Heart left ventricle (tissue), 13 donors: ENCODE measurements at regions not wholly inside any gene's neighbourhood (a gene's known extent, or its start where the extent isn't known, plus 50 kb on each side); places are given as distances from the start of the nearest gene placed in this dataset.

Experiments used
- CTCF ChIP-seq, 12 donors: fragments of 200-600 bp; sonication (generic) in 4 of 12; IDR thresholded peaks; one replicate each; pipeline versions ENCODE4 v1.5.0 to v1.8.0; 2018 to 2022; ENCODE audit warnings: antibody characterized with exemption in 12 of 12, mild to moderate bottlenecking in 5 of 12
- POLR2A ChIP-seq, 2 donors: fragments of 450-650 bp; IDR thresholded peaks; one replicate each; pipeline ENCODE4 v1.6.1; 2017; ENCODE audit warnings: antibody characterized with exemption in 2 of 2, mild to moderate bottlenecking in 2 of 2, moderate library complexity in 2 of 2
- donor health status: ischemic (EF 13 %, LVEDD 7.1; RV severe dilation, severe dysfunction).
- donor health status: DM: no; HTN: yes; CAD: no.
- donor health status: DM: no; HTN: no; CAD: no.
- donor health status: ischemic (EF 25% LVEDD 6.9; RV normal size, moderate dysfunction).
- donor health status: ischemic (EF 25% LVEDD 5.7; RV mildly dilated, moderate dysfunction).
- donor health status: ischemic (EF 35%, LVEDD 5.7; RV mildly dilated, moderate dysfunction).
- donor health status: nonischemic (EF 11% LVEDD 7.7; RV severe dilation, severe dysfunction).
- donor health status: DM: yes; HTN: yes; CAD: no.
- donor health status: PGD.
- donor health status: ischemic (EF 29% LVEDD 5.4; RV normal size, mild dysfunction).
- donor health status: nonischemic (EF 23%, LVEDD 6.1; RV moderate dilation, normal function).

- TF ChIP-seq CTCF (IDR thresholded peaks at IDR 0.05) (no peak), POLR2A (IDR thresholded peaks at IDR 0.05) (no peak)
These were observed 1090.0 kb upstream of the ZEB2 start for GRCh38 chr2:145609951-145610350.
